ENCODE measurements at regions not wholly inside any gene's neighbourhood (a gene's known extent, or its start where the extent isn't known, plus 50 kb on each side); places are given as distances from the start of the nearest gene placed in this dataset.
"Not testable (repeated sequence)": the region's sequence is repeated elsewhere in the genome, so short reads cannot be mapped to it uniquely, and the experiment has no call there.

DNA sequence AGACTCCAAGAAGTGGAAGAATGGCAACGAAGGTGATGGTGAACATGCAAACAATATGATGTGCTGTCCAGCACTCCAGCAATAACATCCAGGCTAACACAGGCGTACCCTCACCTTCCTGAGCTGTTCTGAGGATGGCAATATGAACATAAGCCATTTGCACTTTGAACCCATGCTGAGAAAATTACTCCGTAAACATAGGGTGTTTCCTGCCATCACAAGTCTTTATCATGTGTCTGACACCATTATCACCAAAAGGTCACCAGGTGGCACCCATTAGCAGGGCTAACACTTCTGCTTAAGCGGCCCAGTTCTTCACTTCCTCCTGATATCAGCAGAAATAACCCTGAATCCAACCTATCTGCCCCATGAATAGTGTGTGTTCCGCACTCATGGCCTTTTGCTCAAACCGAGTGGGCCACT is 482.8 kb downstream of the MED13L start:
- no peaks in the 10 kb centered on the region for H3K9me3 ChIP-seq (ENCODE audit: low read depth)
- TF ChIP-seq, protein P1, sequence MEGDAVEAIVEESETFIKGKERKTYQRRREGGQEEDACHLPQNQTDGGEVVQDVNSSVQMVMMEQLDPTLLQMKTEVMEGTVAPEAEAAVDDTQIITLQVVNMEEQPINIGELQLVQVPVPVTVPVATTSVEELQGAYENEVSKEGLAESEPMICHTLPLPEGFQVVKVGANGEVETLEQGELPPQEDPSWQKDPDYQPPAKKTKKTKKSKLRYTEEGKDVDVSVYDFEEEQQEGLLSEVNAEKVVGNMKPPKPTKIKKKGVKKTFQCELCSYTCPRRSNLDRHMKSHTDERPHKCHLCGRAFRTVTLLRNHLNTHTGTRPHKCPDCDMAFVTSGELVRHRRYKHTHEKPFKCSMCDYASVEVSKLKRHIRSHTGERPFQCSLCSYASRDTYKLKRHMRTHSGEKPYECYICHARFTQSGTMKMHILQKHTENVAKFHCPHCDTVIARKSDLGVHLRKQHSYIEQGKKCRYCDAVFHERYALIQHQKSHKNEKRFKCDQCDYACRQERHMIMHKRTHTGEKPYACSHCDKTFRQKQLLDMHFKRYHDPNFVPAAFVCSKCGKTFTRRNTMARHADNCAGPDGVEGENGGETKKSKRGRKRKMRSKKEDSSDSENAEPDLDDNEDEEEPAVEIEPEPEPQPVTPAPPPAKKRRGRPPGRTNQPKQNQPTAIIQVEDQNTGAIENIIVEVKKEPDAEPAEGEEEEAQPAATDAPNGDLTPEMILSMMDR (IDR thresholded peaks at IDR 0.05; ENCODE audit: low read depth, low read length) = no peak
- no peak overlapping the region for H3K4me3 ChIP-seq
- no peaks in the 10 kb centered on the region for H3K27me3 ChIP-seq
- DNase-seq (ENCODE audit: low read depth in 1 of 2, low spot score in 1 of 2) = no peak
- H3K36me3 ChIP-seq = no peaks in the 10 kb centered on the region
- H3K4me1 ChIP-seq (ENCODE audit: low read depth) = peaks cover 4% of the 10 kb centered on the region
- H3K27ac ChIP-seq = no peak overlapping the region

DNA sequence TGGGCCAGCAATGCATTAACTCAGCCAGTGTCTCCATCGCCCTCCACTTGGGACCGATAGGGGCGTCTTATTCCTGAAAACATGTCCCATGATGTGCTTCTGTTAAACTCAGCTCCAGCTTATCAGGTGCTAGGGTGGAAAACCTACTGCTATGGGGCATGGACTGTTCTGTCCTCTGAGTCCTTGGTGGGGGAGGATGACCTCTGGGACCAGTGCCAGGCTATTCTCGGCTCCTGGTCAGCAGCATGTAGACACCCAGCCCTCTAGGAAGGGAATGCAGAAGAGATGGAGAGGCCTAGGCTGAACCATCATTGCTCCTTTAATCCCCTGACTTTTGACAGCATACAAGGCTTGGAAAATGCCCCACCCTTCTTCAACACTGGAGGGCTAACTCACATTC is 486.2 kb downstream of the MED13L start:
- no peaks in the 10 kb centered on the region for H3K9me3 ChIP-seq (ENCODE audit: low read depth)
- H3K27ac ChIP-seq = no peak overlapping the region
- H3K4me1 ChIP-seq (ENCODE audit: low read depth) = peaks cover 4% of the 10 kb centered on the region
- no peaks in the 10 kb centered on the region for H3K36me3 ChIP-seq
- H3K27me3 ChIP-seq = no peaks in the 10 kb centered on the region
- no peak overlapping the region for H3K4me3 ChIP-seq
- TF ChIP-seq, protein P1 (IDR thresholded peaks at IDR 0.05; ENCODE audit: low read depth, low read length) = no peak
- peak in 1 of 2 donors; percentile 55 for DNase-seq (ENCODE audit: low read depth in 1 of 2, low spot score in 1 of 2)

DNA sequence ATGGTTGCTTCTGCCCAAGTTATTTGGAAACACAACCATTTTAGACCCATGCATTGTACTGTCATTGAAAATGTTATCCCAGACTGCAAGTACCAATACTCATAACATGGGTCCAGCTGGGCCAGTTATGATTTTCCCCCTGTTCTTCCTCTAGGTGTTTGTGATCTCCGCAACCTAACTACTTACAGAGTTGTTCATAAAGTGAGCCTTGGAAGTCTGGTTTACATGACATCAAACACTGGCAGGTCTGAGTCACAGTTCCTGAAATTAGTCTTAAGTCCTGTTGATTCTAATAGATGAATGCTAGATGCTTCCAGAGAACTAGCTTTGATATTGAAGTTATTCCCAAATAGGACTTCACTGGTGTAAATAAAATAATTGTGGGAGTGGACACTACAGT is 487.0 kb downstream of the MED13L start:
- TF ChIP-seq, protein P1 (IDR thresholded peaks at IDR 0.05; ENCODE audit: low read depth, low read length) = no peak
- Histone ChIP-seq H3K9me3 (ENCODE audit: low read depth) (no peaks in the 10 kb centered on the region), H3K27me3 (no peaks in the 10 kb centered on the region), H3K4me3 (no peak overlapping the region), H3K4me1 (ENCODE audit: low read depth) (peaks cover 4% of the 10 kb centered on the region), H3K27ac (no peak overlapping the region), H3K36me3 (no peaks in the 10 kb centered on the region)
- DNase-seq (ENCODE audit: low read depth in 1 of 2, low spot score in 1 of 2) = no peak

DNA sequence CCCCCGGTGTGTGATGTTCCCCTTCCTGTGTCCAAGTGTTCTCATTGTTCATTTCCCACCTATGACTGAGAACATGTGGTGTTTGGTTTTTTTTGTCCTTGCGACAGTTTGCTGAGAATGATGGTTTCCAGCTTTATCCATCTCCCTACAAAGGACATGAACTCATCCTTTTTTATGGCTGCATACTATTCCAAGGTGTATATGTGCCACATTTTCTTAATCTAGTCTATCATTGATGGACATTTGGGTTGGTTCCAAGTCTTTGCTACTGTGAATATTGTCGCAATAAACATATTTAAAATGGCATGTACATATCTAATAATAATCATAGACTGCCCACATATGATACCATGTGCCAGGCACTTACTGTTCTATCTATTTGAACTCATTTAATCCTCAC is 491.0 kb downstream of the MED13L start:
- not testable (repeated sequence) for H3K27me3 ChIP-seq; H3K4me1 ChIP-seq (ENCODE audit: low read depth); H3K36me3 ChIP-seq; H3K4me3 ChIP-seq; DNase-seq (ENCODE audit: low read depth in 1 of 2, low spot score in 1 of 2); H3K27ac ChIP-seq; H3K9me3 ChIP-seq (ENCODE audit: low read depth)

DNA sequence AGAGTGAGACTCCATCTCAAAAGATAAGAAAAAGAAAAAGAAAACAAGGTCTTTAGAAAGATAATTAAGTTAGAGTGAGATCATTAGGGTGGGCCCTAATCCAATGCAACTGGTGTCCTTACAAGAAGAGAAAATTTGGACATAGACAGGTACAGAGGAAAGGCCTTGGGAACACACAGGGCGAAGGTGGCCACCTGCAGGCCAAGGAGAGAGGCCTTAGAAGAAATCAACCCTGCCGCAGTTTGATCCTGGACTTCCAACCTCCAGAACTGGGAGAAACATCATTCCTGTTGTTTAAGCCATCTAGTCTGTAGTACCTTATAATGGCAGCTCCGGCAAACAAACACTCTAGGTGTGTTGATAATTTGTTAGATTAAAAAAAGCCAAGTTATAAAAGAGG is 491.9 kb downstream of the MED13L start:
- Histone ChIP-seq H3K9me3 (ENCODE audit: low read depth) (no peaks in the 10 kb centered on the region), H3K27me3 (no peaks in the 10 kb centered on the region), H3K4me1 (ENCODE audit: low read depth) (no peaks in the 10 kb centered on the region), H3K4me3 (no peak overlapping the region), H3K36me3 (no peaks in the 10 kb centered on the region), H3K27ac (no peak overlapping the region)
- DNase-seq (ENCODE audit: low read depth in 1 of 2, low spot score in 1 of 2) = no peak
- TF ChIP-seq, protein P1 (IDR thresholded peaks at IDR 0.05; ENCODE audit: low read depth, low read length) = no peak

DNA sequence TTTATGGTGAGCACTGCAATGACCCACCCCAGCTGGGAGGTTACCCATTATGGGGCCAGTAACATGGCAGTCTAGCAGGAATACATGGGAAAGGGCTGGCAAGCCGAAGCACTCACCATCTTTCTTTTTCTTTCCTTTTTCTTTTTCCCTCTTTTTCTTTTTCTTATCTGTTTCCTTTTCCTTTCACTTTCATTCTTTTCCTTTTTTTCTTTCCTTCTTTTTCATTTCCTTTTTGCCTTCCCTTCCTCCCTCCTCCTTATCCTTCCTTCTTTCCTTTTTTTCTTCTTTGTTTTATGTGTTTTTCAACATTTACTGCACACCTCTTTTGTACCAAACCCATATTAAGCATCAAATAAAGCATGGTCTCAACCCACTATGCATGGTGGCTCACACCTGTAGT is 501.1 kb downstream of the MED13L start:
- Histone ChIP-seq H3K27ac (no peak overlapping the region), H3K4me1 (ENCODE audit: low read depth) (no peaks in the 10 kb centered on the region), H3K9me3 (ENCODE audit: low read depth) (no peaks in the 10 kb centered on the region), H3K4me3 (no peak overlapping the region), H3K36me3 (no peaks in the 10 kb centered on the region), H3K27me3 (no peaks in the 10 kb centered on the region)
- no peak for DNase-seq (ENCODE audit: low read depth in 1 of 2, low spot score in 1 of 2)
- TF ChIP-seq, protein P1 (IDR thresholded peaks at IDR 0.05; ENCODE audit: low read depth, low read length) = no peak
